IMR-90 (cell line): ENCODE measurements at regions not wholly inside any gene's neighbourhood (a gene's known extent, or its start where the extent isn't known, plus 50 kb on each side); places are given as distances from the start of the nearest gene placed in this dataset.

Source experiments
- ATAC-seq: fragments of 200-7000 bp; cut with Tn5 transposase; 2 replicates; pipeline ENCODE4 v1.9.1; 2020; ENCODE audit warnings: low read depth, mild to moderate bottlenecking, moderate library complexity
- BruUV-seq: library from RNA; stranded (reverse); fragments of 400-500 nt; replicated peaks from 2 replicates; lab custom pipeline; 2021; lab: Mats Ljungman, UMichigan
- CTCF ChIA-PET: fragments of 300-600 bp; formaldehyde crosslinking; extraction: SDS; loops from one replicate; lab custom pipeline; 2021; ENCODE audit warnings: antibody characterized with exemption; lab: Yijun Ruan, JAX
- POLR2A ChIA-PET: fragments of 300-600 bp; sonication (Branson Sonifier 250); formaldehyde crosslinking; loops from one replicate; lab custom pipeline; 2022; ENCODE audit warnings: antibody characterized with exemption; ENCODE audit not compliant: unreplicated experiment; lab: Charles Lee
- DNase-seq: peaks from one replicate; pipeline ENCODE4 v3.0.0; 2013
- H2AFZ ChIP-seq: replicated peaks from 2 replicates; pipeline ENCODE3; 2013; ENCODE audit warnings: low read length, mild to moderate bottlenecking; ENCODE audit not compliant: poor library complexity
- H2AK5ac ChIP-seq: 2 replicates; pipeline ENCODE4 v1.6.1; 2013; ENCODE audit warnings: low read depth, low read length, inconsistent platforms
- H2AK9ac ChIP-seq: replicated peaks from 2 replicates; pipeline ENCODE3; 2013; ENCODE audit warnings: mild to moderate bottlenecking, low read depth, low read length, moderate library complexity; ENCODE audit not compliant: poor library complexity
- H2BK120ac ChIP-seq: 2 replicates; pipeline ENCODE4 v1.6.1; 2013; ENCODE audit warnings: low read depth, low read length, inconsistent platforms
- H2BK15ac ChIP-seq: 3 replicates; pipeline ENCODE4 v1.6.1; 2013; ENCODE audit warnings: low read depth, low read length, inconsistent platforms
- H2BK20ac ChIP-seq: 2 replicates; pipeline ENCODE4 v1.6.1; 2013; ENCODE audit warnings: low read depth, mild to moderate bottlenecking, inconsistent platforms, low read length, moderate library complexity
- H2BK5ac ChIP-seq: 2 replicates; pipeline ENCODE4 v1.6.1; 2013; ENCODE audit warnings: mild to moderate bottlenecking, low read depth, low read length, inconsistent platforms; ENCODE audit not compliant: poor library complexity, severe bottlenecking
- H3K14ac ChIP-seq: replicated peaks from 2 replicates; pipeline ENCODE4 v1.6.1; 2013; ENCODE audit warnings: low read depth, low read length, inconsistent platforms
- H3K18ac ChIP-seq: 2 replicates; pipeline ENCODE4 v1.6.1; 2013; ENCODE audit warnings: low read depth, low read length, control low read depth
- H3K23ac ChIP-seq: 2 replicates; pipeline ENCODE4 v1.6.1; 2013; ENCODE audit warnings: low read depth, low read length, inconsistent platforms
- H3K27ac ChIP-seq: 2 replicates; pipeline ENCODE4 v1.5.1; 2013; ENCODE audit warnings: mild to moderate bottlenecking, control low read depth, low read length; ENCODE audit not compliant: insufficient read depth
- H3K27me3 ChIP-seq: 2 replicates; pipeline ENCODE4 v1.6.1; 2013; ENCODE audit warnings: low read length; ENCODE audit not compliant: control insufficient read depth, insufficient read depth
- H3K36me3 ChIP-seq: 2 replicates; pipeline ENCODE4 v1.6.1; 2013; ENCODE audit warnings: low read length, mixed read lengths; ENCODE audit not compliant: control insufficient read depth, insufficient read depth
- H3K4ac ChIP-seq: 2 replicates; pipeline ENCODE4 v1.6.1; 2013; ENCODE audit warnings: low read depth, low read length, inconsistent platforms
- H3K4me1 ChIP-seq: 2 replicates; pipeline ENCODE4 v1.6.1; 2013; ENCODE audit warnings: low read length, mixed read lengths; ENCODE audit not compliant: control insufficient read depth, insufficient read depth
- H3K4me2 ChIP-seq: 2 replicates; pipeline ENCODE4 v1.6.1; 2013; ENCODE audit warnings: low read depth, mild to moderate bottlenecking, control low read depth, low read length, moderate library complexity
- H3K4me3 ChIP-seq: 2 replicates; pipeline ENCODE4 v1.5.1; 2013; ENCODE audit warnings: low read depth, mild to moderate bottlenecking, control low read depth, low read length, moderate library complexity; ENCODE audit not compliant: insufficient read depth
- H3K56ac ChIP-seq: 2 replicates; pipeline ENCODE4 v1.6.1; 2013; ENCODE audit warnings: low read length, inconsistent platforms; ENCODE audit not compliant: insufficient read depth; ENCODE audit errors: extremely low read depth
- H3K79me1 ChIP-seq, 2 experiments: 2 replicates each; pipeline ENCODE4 v1.6.1; 2013; ENCODE audit warnings: low read length in 2 of 2, inconsistent platforms in 1 of 2, low read depth in 1 of 2
- H3K9ac ChIP-seq: 2 replicates; pipeline ENCODE4 v1.6.1; 2013; ENCODE audit warnings: low read depth, low read length, control low read depth
- H3K9me1 ChIP-seq: 2 replicates; pipeline ENCODE4 v1.6.1; 2013; ENCODE audit warnings: low read length, inconsistent platforms; ENCODE audit not compliant: insufficient read depth
- H3K9me3 ChIP-seq: 2 replicates; pipeline ENCODE4 v1.6.1; 2013; ENCODE audit warnings: low read length; ENCODE audit not compliant: control insufficient read depth, insufficient read depth
- H4K20me1 ChIP-seq: 2 replicates; pipeline ENCODE4 v1.6.1; 2013; ENCODE audit warnings: low read length, inconsistent platforms; ENCODE audit not compliant: insufficient read depth
- H4K5ac ChIP-seq: 2 replicates; pipeline ENCODE4 v1.6.1; 2013; ENCODE audit warnings: mild to moderate bottlenecking, low read depth, low read length, control low read depth
- H4K8ac ChIP-seq, 2 experiments: 2 replicates each; pipeline ENCODE4 v1.6.1; 2013; ENCODE audit warnings: low read depth in 2 of 2, low read length in 2 of 2, control low read depth in 1 of 2, inconsistent platforms in 1 of 2
- H4K91ac ChIP-seq: 2 replicates; pipeline ENCODE4 v1.6.1; 2013; ENCODE audit warnings: low read depth, low read length, inconsistent platforms; ENCODE audit not compliant: insufficient read depth
- BHLHE40 ChIP-seq: fragments of 150-350 bp; IDR thresholded peaks from 2 replicates; pipeline ENCODE4 v1.6.1; 2016; ENCODE audit warnings: mild to moderate bottlenecking, low read depth, low read length
- CEBPB ChIP-seq: IDR thresholded peaks from 2 replicates; pipeline ENCODE4 v1.6.1; 2012; ENCODE audit warnings: low read depth, low read length, improper control_type of control experiment
- CHD1 ChIP-seq: IDR thresholded peaks from 2 replicates; pipeline ENCODE4 v1.6.1; 2012; ENCODE audit warnings: low read depth, low read length, improper control_type of control experiment
- ELK1 ChIP-seq: fragments of 150-350 bp; IDR thresholded peaks from 2 replicates; pipeline ENCODE4 v1.6.1; 2016; ENCODE audit warnings: low read depth, mild to moderate bottlenecking, low read length, moderate library complexity, borderline replicate concordance
- FOS ChIP-seq: fragments of 150-350 bp; IDR thresholded peaks from 2 replicates; pipeline ENCODE4 v1.6.1; 2016; ENCODE audit warnings: low read depth, low read length
- MAFK ChIP-seq: IDR thresholded peaks from 2 replicates; pipeline ENCODE4 v1.6.1; 2012; ENCODE audit warnings: low read depth, low read length, improper control_type of control experiment
- MAZ ChIP-seq: IDR thresholded peaks from 2 replicates; pipeline ENCODE4 v1.6.1; 2012; ENCODE audit warnings: low read depth, mild to moderate bottlenecking, low read length, improper control_type of control experiment, moderate library complexity, borderline replicate concordance
- MXI1 ChIP-seq: IDR thresholded peaks from 2 replicates; pipeline ENCODE4 v1.6.1; 2012; ENCODE audit warnings: low read depth, mild to moderate bottlenecking, low read length, moderate library complexity, borderline replicate concordance
- NFE2L2 ChIP-seq: fragments of 150-350 bp; IDR thresholded peaks from 2 replicates; pipeline ENCODE4 v1.6.1; 2016; ENCODE audit warnings: low read depth, mild to moderate bottlenecking, low read length
- POLR2A ChIP-seq: IDR thresholded peaks from 2 replicates; pipeline ENCODE4 v1.6.1; 2012; ENCODE audit warnings: mild to moderate bottlenecking, low read depth, low read length
- RAD21 ChIP-seq: IDR thresholded peaks from 2 replicates; pipeline ENCODE4 v1.6.1; 2012; ENCODE audit warnings: low read length, improper control_type of control experiment
- RCOR1 ChIP-seq: IDR thresholded peaks from 2 replicates; pipeline ENCODE4 v1.6.1; 2012; ENCODE audit warnings: mild to moderate bottlenecking, low read length, improper control_type of control experiment; ENCODE audit not compliant: insufficient replicate concordance
- RFX5 ChIP-seq: IDR thresholded peaks from 2 replicates; pipeline ENCODE4 v1.8.0; 2012; ENCODE audit warnings: low read depth, mild to moderate bottlenecking, low read length, moderate library complexity
- SMC3 ChIP-seq: fragments of 150-350 bp; IDR thresholded peaks from 2 replicates; pipeline ENCODE4 v1.6.1; 2016; ENCODE audit warnings: low read depth, mild to moderate bottlenecking, antibody characterized with exemption, low read length, moderate library complexity
- WGBS, 2 experiments: methylation state at CpG; one replicate each; pipeline versions ENCODE4 v1.1.5 to v1.1.7; 2013; ENCODE audit warnings: missing lambda C conversion rate in 2 of 2; ENCODE audit not compliant: insufficient read length in 1 of 2; ENCODE audit errors: extremely low coverage in 2 of 2; 5-methylcytosine and 5-hydroxymethylcytosine counted together
- dilution Hi-C: fragments of 300-500 bp; cut with HindIII; formaldehyde crosslinking; loops from one replicate; pipeline ENCODE4 v1.14.3; 2018; ENCODE audit warnings: low sequenced_read_pairs; ENCODE audit not compliant: unreplicated experiment
- in situ Hi-C: fragments of 300-500 bp; cut with MboI; formaldehyde crosslinking; loops from 3 replicates; pipeline ENCODE4 v1.14.3; 2019; ENCODE audit warnings: low sequenced_read_pairs, inconsistent platforms, mixed read lengths
- intact Hi-C: fragments of 100-400 bp; cut with micrococcal nuclease; formaldehyde crosslinking; loops from 2 replicates; pipeline ENCODE4 v1.10.0; 2022
- TF ChIP-seq, protein P1 (sequence below): conservative IDR thresholded peaks from 2 replicates; pipeline ENCODE4 v1.5.1; 2012; ENCODE audit warnings: mild to moderate bottlenecking, low read depth, low read length, improper control_type of control experiment
- TF ChIP-seq, protein P2 (sequence below): fragments of 150-350 bp; IDR thresholded peaks from 2 replicates; pipeline ENCODE4 v1.6.1; 2017; ENCODE audit warnings: mild to moderate bottlenecking, antibody characterized with exemption, low read length, low read depth

GRCh38 chr6:2439632-2440031 is 194.2 kb upstream of the GMDS start:
- intact Hi-C loops (loop anchor here (10.0 kb wide), 1 partner anchor 465 kb away; no protein-coding TSS in a partner anchor), in situ Hi-C loops (loop anchor here (5.0 kb wide), 1 partner anchor 847 kb away; no protein-coding TSS in a partner anchor), dilution Hi-C loops (no loop called here)
- no peaks in the 10 kb centered on the region for H3K9me1 ChIP-seq
- no peaks in the 10 kb centered on the region for H3K79me1 ChIP-seq
- no peaks in the 10 kb centered on the region for H3K27me3 ChIP-seq
- DNase-seq (no peak), ATAC-seq (no peak)
- peaks cover 8% of the 10 kb centered on the region for H3K4me1 ChIP-seq
- no peaks in the 10 kb centered on the region for H3K36me3 ChIP-seq
- H3K4me3 ChIP-seq = no peak overlapping the region
- POLR2A ChIA-PET = no interaction called here
- no peak overlapping the region for H3K4me2 ChIP-seq
- no peak overlapping the region for H3K4ac ChIP-seq
- H3K27ac ChIP-seq = no peak overlapping the region
- H2AK5ac ChIP-seq = no peak overlapping the region
- CTCF ChIA-PET = no interaction called here
- no TSS peak for BruUV-seq
- H4K20me1 ChIP-seq = no peaks in the 10 kb centered on the region
- H2AK9ac ChIP-seq = no peak overlapping the region
- H4K5ac ChIP-seq = no peak overlapping the region
- no peak overlapping the region for H2BK15ac ChIP-seq
- H2AFZ ChIP-seq = peak overlapping the region; percentile 8
- H3K14ac ChIP-seq = no peak overlapping the region
- 53% methylated on average over 2 of the region's 6 CpGs; no CpG with 5 or more reads in 1 of the 2 experiments for WGBS, 2 experiments
- no peak overlapping the region for H3K18ac ChIP-seq
- no peak overlapping the region for H3K9ac ChIP-seq
- H2BK20ac ChIP-seq = no peak overlapping the region
- H3K9me3 ChIP-seq = no peaks in the 10 kb centered on the region
- no peak overlapping the region for H3K56ac ChIP-seq
- H3K23ac ChIP-seq = no peak overlapping the region
- H2BK5ac ChIP-seq = no peak overlapping the region
- no peak overlapping the region for H4K91ac ChIP-seq
- no peak overlapping the region for H2BK120ac ChIP-seq
- no peak overlapping the region for H4K8ac ChIP-seq
- no peak for TF ChIP-seq CEBPB
- TF ChIP-seq MAFK = no peak
- no peak for TF ChIP-seq ELK1
- no peak for TF ChIP-seq FOS
- TF ChIP-seq NFE2L2 = no peak
- TF ChIP-seq RFX5 = no peak
- no peak for TF ChIP-seq BHLHE40
- no peak for TF ChIP-seq MAZ
- TF ChIP-seq CHD1 = no peak
- TF ChIP-seq SMC3 = no peak
- no peak for TF ChIP-seq RAD21
- no peak for TF ChIP-seq RCOR1
- no peak for TF ChIP-seq MXI1
- TF ChIP-seq, protein P1, sequence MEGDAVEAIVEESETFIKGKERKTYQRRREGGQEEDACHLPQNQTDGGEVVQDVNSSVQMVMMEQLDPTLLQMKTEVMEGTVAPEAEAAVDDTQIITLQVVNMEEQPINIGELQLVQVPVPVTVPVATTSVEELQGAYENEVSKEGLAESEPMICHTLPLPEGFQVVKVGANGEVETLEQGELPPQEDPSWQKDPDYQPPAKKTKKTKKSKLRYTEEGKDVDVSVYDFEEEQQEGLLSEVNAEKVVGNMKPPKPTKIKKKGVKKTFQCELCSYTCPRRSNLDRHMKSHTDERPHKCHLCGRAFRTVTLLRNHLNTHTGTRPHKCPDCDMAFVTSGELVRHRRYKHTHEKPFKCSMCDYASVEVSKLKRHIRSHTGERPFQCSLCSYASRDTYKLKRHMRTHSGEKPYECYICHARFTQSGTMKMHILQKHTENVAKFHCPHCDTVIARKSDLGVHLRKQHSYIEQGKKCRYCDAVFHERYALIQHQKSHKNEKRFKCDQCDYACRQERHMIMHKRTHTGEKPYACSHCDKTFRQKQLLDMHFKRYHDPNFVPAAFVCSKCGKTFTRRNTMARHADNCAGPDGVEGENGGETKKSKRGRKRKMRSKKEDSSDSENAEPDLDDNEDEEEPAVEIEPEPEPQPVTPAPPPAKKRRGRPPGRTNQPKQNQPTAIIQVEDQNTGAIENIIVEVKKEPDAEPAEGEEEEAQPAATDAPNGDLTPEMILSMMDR = no peak
- no peak for TF ChIP-seq POLR2A
- TF ChIP-seq, protein P2, sequence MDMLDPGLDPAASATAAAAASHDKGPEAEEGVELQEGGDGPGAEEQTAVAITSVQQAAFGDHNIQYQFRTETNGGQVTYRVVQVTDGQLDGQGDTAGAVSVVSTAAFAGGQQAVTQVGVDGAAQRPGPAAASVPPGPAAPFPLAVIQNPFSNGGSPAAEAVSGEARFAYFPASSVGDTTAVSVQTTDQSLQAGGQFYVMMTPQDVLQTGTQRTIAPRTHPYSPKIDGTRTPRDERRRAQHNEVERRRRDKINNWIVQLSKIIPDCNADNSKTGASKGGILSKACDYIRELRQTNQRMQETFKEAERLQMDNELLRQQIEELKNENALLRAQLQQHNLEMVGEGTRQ = no peak
